GM18505 (cell line): ENCODE measurements at regions not wholly inside any gene's neighbourhood (a gene's known extent, or its start where the extent isn't known, plus 50 kb on each side); places are given as distances from the start of the nearest gene placed in this dataset.

Experiments used
- ATAC-seq: cut with Tn5 transposase; IDR thresholded peaks from one replicate; pipeline ENCODE4 v1.9.1; 2021; ENCODE audit not compliant: unreplicated experiment
- POLR2A ChIP-seq: IDR thresholded peaks from 4 replicates; pipeline ENCODE4 v1.6.1; 2011; ENCODE audit warnings: borderline replicate concordance; ENCODE audit not compliant: insufficient read depth, insufficient read length; ENCODE audit errors: extremely low read depth

- no peak for TF ChIP-seq POLR2A
- ATAC-seq = no peak
Observed at GRCh38 chr12:13583630-13584029, 387.1 kb downstream of the EMP1 start.

GRCh38 chr12:13582421-13582820 lies 385.9 kb downstream of the EMP1 start:
- ATAC-seq = no peak
- TF ChIP-seq POLR2A = no peak

GRCh38 chr12:13581031-13581430 lies 384.5 kb downstream of the EMP1 start:
- ATAC-seq = no peak

GRCh38 chr12:13580206-13580605 lies 383.7 kb downstream of the EMP1 start:
- no peak for ATAC-seq
- TF ChIP-seq POLR2A = no peak

More at GRCh38 chr12:13581031-13581430, 384.5 kb downstream of the EMP1 start:
- no peak for TF ChIP-seq POLR2A

GRCh38 chr12:13576935-13577500 lies 380.5 kb downstream of the EMP1 start:
- TF ChIP-seq POLR2A = no peak
- ATAC-seq = no peak

- no peak for TF ChIP-seq POLR2A
- no peak for ATAC-seq
Observed at GRCh38 chr12:13573698-13574321, 377.3 kb downstream of the EMP1 start.

- ATAC-seq = no peak
- TF ChIP-seq POLR2A = no peak
Observed at GRCh38 chr12:13571035-13571434, 374.5 kb downstream of the EMP1 start.

- no peak for ATAC-seq
- TF ChIP-seq POLR2A = no peak
Observed at GRCh38 chr12:13570005-13570694, 373.6 kb downstream of the EMP1 start.

- TF ChIP-seq POLR2A = no peak
- ATAC-seq = no peak
Observed at GRCh38 chr12:13566292-13566691, 369.8 kb downstream of the EMP1 start.

GRCh38 chr12:13564266-13564810 lies 367.8 kb downstream of the EMP1 start:
- no peak for ATAC-seq
- TF ChIP-seq POLR2A = no peak

- no peak for ATAC-seq
- no peak for TF ChIP-seq POLR2A
Observed at GRCh38 chr12:13563743-13564125, 367.2 kb downstream of the EMP1 start.

GRCh38 chr12:13562915-13563742 lies 366.6 kb downstream of the EMP1 start:
- ATAC-seq = no peak
- TF ChIP-seq POLR2A = no peak

- no peak for ATAC-seq
- TF ChIP-seq POLR2A = no peak
Observed at GRCh38 chr12:13561923-13562322, 365.4 kb downstream of the EMP1 start.

- no peak for ATAC-seq
- no peak for TF ChIP-seq POLR2A
Observed at GRCh38 chr12:13559318-13559978, 362.9 kb downstream of the EMP1 start.

- TF ChIP-seq POLR2A = no peak
- no peak for ATAC-seq
Observed at GRCh38 chr12:13552830-13553229, 356.3 kb downstream of the EMP1 start.
